ENCODE measurements at regions not wholly inside any gene's neighbourhood (a gene's known extent, or its start where the extent isn't known, plus 50 kb on each side); places are given as distances from the start of the nearest gene placed in this dataset.

DNA sequence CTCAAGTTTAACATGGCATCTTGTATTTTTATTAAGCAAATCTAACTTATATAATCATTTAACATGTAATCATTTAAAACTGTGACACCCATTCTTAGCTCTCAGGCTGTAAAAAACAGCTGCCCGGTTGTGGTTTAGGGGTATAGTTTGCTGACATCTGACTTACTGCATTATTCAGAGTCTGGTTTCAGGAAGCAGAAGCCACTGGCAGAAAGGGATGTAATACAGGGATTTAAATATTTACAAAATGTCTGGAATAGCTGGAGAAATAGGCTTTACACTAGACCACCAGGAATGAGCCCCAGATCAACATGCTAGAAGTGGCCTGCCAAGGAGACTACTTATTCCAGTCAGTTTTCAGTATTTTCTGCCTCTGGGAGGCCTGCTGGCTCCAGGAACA lies 421.1 kb downstream of the CD109 start:
- TF ChIP-seq, protein P1, sequence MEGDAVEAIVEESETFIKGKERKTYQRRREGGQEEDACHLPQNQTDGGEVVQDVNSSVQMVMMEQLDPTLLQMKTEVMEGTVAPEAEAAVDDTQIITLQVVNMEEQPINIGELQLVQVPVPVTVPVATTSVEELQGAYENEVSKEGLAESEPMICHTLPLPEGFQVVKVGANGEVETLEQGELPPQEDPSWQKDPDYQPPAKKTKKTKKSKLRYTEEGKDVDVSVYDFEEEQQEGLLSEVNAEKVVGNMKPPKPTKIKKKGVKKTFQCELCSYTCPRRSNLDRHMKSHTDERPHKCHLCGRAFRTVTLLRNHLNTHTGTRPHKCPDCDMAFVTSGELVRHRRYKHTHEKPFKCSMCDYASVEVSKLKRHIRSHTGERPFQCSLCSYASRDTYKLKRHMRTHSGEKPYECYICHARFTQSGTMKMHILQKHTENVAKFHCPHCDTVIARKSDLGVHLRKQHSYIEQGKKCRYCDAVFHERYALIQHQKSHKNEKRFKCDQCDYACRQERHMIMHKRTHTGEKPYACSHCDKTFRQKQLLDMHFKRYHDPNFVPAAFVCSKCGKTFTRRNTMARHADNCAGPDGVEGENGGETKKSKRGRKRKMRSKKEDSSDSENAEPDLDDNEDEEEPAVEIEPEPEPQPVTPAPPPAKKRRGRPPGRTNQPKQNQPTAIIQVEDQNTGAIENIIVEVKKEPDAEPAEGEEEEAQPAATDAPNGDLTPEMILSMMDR (IDR thresholded peaks at IDR 0.05; ENCODE audit: unreplicated experiment): no peak
- H3K36me3 Mint-ChIP-seq (ENCODE audit: low read depth, unreplicated experiment): no peaks in the 10 kb centered on the region
- H3K9me3 Mint-ChIP-seq (ENCODE audit: unreplicated experiment): no peaks in the 10 kb centered on the region
- H3K27ac Mint-ChIP-seq (ENCODE audit: unreplicated experiment): no peak overlapping the region
- no peaks in the 10 kb centered on the region for H3K27me3 Mint-ChIP-seq (ENCODE audit: unreplicated experiment)
- H3K4me1 Mint-ChIP-seq (ENCODE audit: unreplicated experiment): peaks cover 8% of the 10 kb centered on the region
- H3K4me3 Mint-ChIP-seq (ENCODE audit: unreplicated experiment): no peak overlapping the region
- no peak for DNase-seq (ENCODE audit: low spot score)

GRCh38 chr6:74115674-74116073 lies 419.7 kb downstream of the CD109 start:
- Mint-ChIP-seq H3K9me3 (ENCODE audit: unreplicated experiment) (no peaks in the 10 kb centered on the region), H3K4me3 (ENCODE audit: unreplicated experiment) (no peak overlapping the region), H3K36me3 (ENCODE audit: low read depth, unreplicated experiment) (no peaks in the 10 kb centered on the region), H3K27ac (ENCODE audit: unreplicated experiment) (no peak overlapping the region), H3K27me3 (ENCODE audit: unreplicated experiment) (no peaks in the 10 kb centered on the region), H3K4me1 (ENCODE audit: unreplicated experiment) (peaks cover 8% of the 10 kb centered on the region)
- TF ChIP-seq, protein P1 (IDR thresholded peaks at IDR 0.05; ENCODE audit: unreplicated experiment): no peak
- no peak for DNase-seq (ENCODE audit: low spot score)

GRCh38 chr6:74114428-74114827 lies 418.4 kb downstream of the CD109 start:
- no peaks in the 10 kb centered on the region for H3K36me3 Mint-ChIP-seq (ENCODE audit: low read depth, unreplicated experiment)
- TF ChIP-seq, protein P1 (IDR thresholded peaks at IDR 0.05; ENCODE audit: unreplicated experiment): no peak

GRCh38 chr6:74113901-74114300 lies 417.9 kb downstream of the CD109 start:
- no peak overlapping the region for H3K27ac Mint-ChIP-seq (ENCODE audit: unreplicated experiment)
- H3K36me3 Mint-ChIP-seq (ENCODE audit: low read depth, unreplicated experiment): no peaks in the 10 kb centered on the region
- TF ChIP-seq, protein P1 (IDR thresholded peaks at IDR 0.05; ENCODE audit: unreplicated experiment): no peak
- no peak for DNase-seq (ENCODE audit: low spot score)
- H3K4me1 Mint-ChIP-seq (ENCODE audit: unreplicated experiment): peaks cover 8% of the 10 kb centered on the region
- no peak overlapping the region for H3K4me3 Mint-ChIP-seq (ENCODE audit: unreplicated experiment)
- H3K27me3 Mint-ChIP-seq (ENCODE audit: unreplicated experiment): no peaks in the 10 kb centered on the region
- H3K9me3 Mint-ChIP-seq (ENCODE audit: unreplicated experiment): no peaks in the 10 kb centered on the region

More at GRCh38 chr6:74114428-74114827, 418.4 kb downstream of the CD109 start:
- no peaks in the 10 kb centered on the region for H3K9me3 Mint-ChIP-seq (ENCODE audit: unreplicated experiment)
- H3K27ac Mint-ChIP-seq (ENCODE audit: unreplicated experiment): no peak overlapping the region
- peaks cover 8% of the 10 kb centered on the region for H3K4me1 Mint-ChIP-seq (ENCODE audit: unreplicated experiment)
- no peak overlapping the region for H3K4me3 Mint-ChIP-seq (ENCODE audit: unreplicated experiment)
- no peaks in the 10 kb centered on the region for H3K27me3 Mint-ChIP-seq (ENCODE audit: unreplicated experiment)
- no peak for DNase-seq (ENCODE audit: low spot score)

DNA sequence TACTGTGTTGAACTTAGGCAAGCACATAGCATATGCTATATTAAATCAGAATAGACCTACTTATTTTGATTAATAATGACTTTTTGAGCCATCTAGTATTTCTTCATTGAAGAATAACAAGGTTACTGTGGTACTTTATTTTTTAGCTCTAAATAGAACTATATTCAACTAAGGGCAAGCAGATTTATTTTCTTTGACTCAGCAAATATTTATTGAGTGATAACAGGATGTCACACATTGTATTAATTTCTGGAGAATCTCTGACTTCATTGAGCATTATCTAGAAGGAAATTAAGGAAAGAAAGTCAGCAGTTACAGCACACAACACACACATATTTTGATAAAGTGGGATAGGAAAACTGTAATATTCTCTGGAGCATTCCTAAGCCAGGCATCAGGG lies 407.4 kb downstream of the CD109 start:
- TF ChIP-seq, protein P1 (IDR thresholded peaks at IDR 0.05; ENCODE audit: unreplicated experiment): no peak
- Mint-ChIP-seq H3K27ac (ENCODE audit: unreplicated experiment) (no peak overlapping the region), H3K4me3 (ENCODE audit: unreplicated experiment) (no peak overlapping the region), H3K27me3 (ENCODE audit: unreplicated experiment) (no peaks in the 10 kb centered on the region), H3K9me3 (ENCODE audit: unreplicated experiment) (no peaks in the 10 kb centered on the region), H3K4me1 (ENCODE audit: unreplicated experiment) (no peaks in the 10 kb centered on the region), H3K36me3 (ENCODE audit: low read depth, unreplicated experiment) (no peaks in the 10 kb centered on the region)
- DNase-seq (ENCODE audit: low spot score): no peak

All from endothelial cell (in vitro differentiated cells).